Adrenal gland (tissue), 5 donors: ENCODE measurements at regions not wholly inside any gene's neighbourhood (a gene's known extent, or its start where the extent isn't known, plus 50 kb on each side); places are given as distances from the start of the nearest gene placed in this dataset.

ENCODE experiments used
- POLR2A ChIP-seq, 2 donors: fragments of 450-650 bp; IDR thresholded peaks; one replicate each; pipeline ENCODE4 v1.6.1; 2017; ENCODE audit warnings: antibody characterized with exemption in 2 of 2, mild to moderate bottlenecking in 2 of 2, moderate library complexity in 1 of 2
- TF ChIP-seq, protein P1 (sequence below), 6 experiments: fragments of 450-650 bp in 4 of 6; fragments of 200-600 bp in 2 of 6; sonication (generic) in 1 of 6; IDR thresholded peaks; 1 replicate in 5 of 6; 2 replicates in 1 of 6; pipeline versions ENCODE4 v1.5.1 to v1.8.0; 2016 to 2021; ENCODE audit warnings: antibody characterized with exemption in 6 of 6, mild to moderate bottlenecking in 2 of 6, moderate library complexity in 1 of 6
- donor health status: DM: no; HTN: no; CAD: no.

DNA sequence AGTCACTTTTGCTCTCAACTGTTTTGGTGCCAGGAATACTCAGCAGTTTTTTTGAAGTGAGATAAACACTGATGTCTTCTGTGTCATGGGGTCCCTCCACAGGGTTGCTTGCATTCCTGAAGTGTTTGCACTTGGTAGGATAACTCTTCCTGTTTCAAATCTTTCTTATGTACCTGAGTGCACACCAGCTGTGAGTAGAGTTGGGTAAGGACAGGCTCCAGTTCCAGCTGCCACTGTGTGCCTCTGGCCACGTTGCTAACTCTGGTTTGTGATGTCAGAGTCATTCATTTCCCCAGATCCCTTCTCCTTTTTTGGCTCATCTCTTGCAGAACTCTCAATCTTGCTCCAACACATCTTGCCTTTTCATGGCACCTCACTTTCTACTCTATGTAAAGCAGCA is 356.3 kb upstream of the B3GALT2 start:
- TF ChIP-seq, protein P1, sequence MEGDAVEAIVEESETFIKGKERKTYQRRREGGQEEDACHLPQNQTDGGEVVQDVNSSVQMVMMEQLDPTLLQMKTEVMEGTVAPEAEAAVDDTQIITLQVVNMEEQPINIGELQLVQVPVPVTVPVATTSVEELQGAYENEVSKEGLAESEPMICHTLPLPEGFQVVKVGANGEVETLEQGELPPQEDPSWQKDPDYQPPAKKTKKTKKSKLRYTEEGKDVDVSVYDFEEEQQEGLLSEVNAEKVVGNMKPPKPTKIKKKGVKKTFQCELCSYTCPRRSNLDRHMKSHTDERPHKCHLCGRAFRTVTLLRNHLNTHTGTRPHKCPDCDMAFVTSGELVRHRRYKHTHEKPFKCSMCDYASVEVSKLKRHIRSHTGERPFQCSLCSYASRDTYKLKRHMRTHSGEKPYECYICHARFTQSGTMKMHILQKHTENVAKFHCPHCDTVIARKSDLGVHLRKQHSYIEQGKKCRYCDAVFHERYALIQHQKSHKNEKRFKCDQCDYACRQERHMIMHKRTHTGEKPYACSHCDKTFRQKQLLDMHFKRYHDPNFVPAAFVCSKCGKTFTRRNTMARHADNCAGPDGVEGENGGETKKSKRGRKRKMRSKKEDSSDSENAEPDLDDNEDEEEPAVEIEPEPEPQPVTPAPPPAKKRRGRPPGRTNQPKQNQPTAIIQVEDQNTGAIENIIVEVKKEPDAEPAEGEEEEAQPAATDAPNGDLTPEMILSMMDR (IDR thresholded peaks at IDR 0.05), result no peak
- no peak for TF ChIP-seq POLR2A (IDR thresholded peaks at IDR 0.05)
